ENCODE measurements at regions not wholly inside any gene's neighbourhood (a gene's known extent, or its start where the extent isn't known, plus 50 kb on each side); places are given as distances from the start of the nearest gene placed in this dataset.

DNA sequence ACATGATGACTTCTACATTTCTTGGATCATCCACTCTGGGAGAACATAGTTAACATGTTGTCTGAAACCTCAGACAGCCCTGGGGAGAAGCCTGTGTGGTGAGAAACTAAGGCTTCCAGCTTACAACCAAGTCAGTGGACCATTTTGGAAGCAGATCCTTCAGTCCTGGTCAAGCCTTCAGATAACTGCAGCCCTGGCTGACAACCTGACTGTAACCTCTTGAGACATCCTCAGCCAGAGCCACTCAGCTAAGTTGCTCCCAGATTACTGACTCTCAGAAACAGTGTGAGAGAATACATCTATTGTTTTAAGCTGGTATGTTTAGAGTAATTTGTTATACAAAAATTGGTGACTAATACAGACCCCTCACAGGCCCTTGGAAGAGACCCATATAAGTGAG lies 50.9 kb upstream of the KPNA4 start:
- TF ChIP-seq, protein P1, sequence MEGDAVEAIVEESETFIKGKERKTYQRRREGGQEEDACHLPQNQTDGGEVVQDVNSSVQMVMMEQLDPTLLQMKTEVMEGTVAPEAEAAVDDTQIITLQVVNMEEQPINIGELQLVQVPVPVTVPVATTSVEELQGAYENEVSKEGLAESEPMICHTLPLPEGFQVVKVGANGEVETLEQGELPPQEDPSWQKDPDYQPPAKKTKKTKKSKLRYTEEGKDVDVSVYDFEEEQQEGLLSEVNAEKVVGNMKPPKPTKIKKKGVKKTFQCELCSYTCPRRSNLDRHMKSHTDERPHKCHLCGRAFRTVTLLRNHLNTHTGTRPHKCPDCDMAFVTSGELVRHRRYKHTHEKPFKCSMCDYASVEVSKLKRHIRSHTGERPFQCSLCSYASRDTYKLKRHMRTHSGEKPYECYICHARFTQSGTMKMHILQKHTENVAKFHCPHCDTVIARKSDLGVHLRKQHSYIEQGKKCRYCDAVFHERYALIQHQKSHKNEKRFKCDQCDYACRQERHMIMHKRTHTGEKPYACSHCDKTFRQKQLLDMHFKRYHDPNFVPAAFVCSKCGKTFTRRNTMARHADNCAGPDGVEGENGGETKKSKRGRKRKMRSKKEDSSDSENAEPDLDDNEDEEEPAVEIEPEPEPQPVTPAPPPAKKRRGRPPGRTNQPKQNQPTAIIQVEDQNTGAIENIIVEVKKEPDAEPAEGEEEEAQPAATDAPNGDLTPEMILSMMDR (IDR thresholded peaks at IDR 0.05) = no peak
- intact Hi-C loops (cut with DNase I, micrococcal nuclease) = no loop called here
- DNase-seq = no peak
- H3K9me3 ChIP-seq = no peaks in the 10 kb centered on the region
- H3K4me3 ChIP-seq = no peak overlapping the region
- no peaks in the 10 kb centered on the region for H3K36me3 ChIP-seq (ENCODE audit: low read depth)
- ATAC-seq = no peak
- no peaks in the 10 kb centered on the region for H3K4me1 ChIP-seq (ENCODE audit: low read depth)

Measured in mucosa of descending colon (tissue), 3 donors.